ENCODE measurements at regions not wholly inside any gene's neighbourhood (a gene's known extent, or its start where the extent isn't known, plus 50 kb on each side); places are given as distances from the start of the nearest gene placed in this dataset.

GRCh38 chr9:74138182-74138581, 359.0 kb upstream of the RORB start:
- TF ChIP-seq, protein P1, sequence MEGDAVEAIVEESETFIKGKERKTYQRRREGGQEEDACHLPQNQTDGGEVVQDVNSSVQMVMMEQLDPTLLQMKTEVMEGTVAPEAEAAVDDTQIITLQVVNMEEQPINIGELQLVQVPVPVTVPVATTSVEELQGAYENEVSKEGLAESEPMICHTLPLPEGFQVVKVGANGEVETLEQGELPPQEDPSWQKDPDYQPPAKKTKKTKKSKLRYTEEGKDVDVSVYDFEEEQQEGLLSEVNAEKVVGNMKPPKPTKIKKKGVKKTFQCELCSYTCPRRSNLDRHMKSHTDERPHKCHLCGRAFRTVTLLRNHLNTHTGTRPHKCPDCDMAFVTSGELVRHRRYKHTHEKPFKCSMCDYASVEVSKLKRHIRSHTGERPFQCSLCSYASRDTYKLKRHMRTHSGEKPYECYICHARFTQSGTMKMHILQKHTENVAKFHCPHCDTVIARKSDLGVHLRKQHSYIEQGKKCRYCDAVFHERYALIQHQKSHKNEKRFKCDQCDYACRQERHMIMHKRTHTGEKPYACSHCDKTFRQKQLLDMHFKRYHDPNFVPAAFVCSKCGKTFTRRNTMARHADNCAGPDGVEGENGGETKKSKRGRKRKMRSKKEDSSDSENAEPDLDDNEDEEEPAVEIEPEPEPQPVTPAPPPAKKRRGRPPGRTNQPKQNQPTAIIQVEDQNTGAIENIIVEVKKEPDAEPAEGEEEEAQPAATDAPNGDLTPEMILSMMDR (conservative IDR thresholded peaks at IDR 0.05; ENCODE audit: low read depth, low read length) = no peak
- TF ChIP-seq RFX5 (IDR thresholded peaks at IDR 0.05; ENCODE audit: low read depth, low read length) (no peak), RAD21 (IDR thresholded peaks at IDR 0.05; ENCODE audit: low read length) (no peak), CEBPB (IDR thresholded peaks at IDR 0.05; ENCODE audit: low read depth, low read length) (no peak), POLR2A (IDR thresholded peaks at IDR 0.05; ENCODE audit: low read depth, low read length) (no peak), SMC3 (IDR thresholded peaks at IDR 0.05; ENCODE audit: low read depth, low read length) (no peak), USF2 (IDR thresholded peaks at IDR 0.05; ENCODE audit: low read depth, low read length) (no peak), MAZ (IDR thresholded peaks at IDR 0.05; ENCODE audit: borderline replicate concordance, low read depth, low read length) (no peak), MXI1 (IDR thresholded peaks at IDR 0.05; ENCODE audit: borderline replicate concordance, low read depth, low read length) (no peak)

All from IMR-90 (cell line).